CD4-positive, alpha-beta T cell treated with Interleukin-6 for 4 hours (primary cell): ENCODE measurements at regions not wholly inside any gene's neighbourhood (a gene's known extent, or its start where the extent isn't known, plus 50 kb on each side); places are given as distances from the start of the nearest gene placed in this dataset.

ENCODE experiments used
- DNase-seq: peaks from one replicate; pipeline ENCODE4 v3.0.0-alpha.2; 2020; ENCODE audit warnings: mixed read lengths

DNA sequence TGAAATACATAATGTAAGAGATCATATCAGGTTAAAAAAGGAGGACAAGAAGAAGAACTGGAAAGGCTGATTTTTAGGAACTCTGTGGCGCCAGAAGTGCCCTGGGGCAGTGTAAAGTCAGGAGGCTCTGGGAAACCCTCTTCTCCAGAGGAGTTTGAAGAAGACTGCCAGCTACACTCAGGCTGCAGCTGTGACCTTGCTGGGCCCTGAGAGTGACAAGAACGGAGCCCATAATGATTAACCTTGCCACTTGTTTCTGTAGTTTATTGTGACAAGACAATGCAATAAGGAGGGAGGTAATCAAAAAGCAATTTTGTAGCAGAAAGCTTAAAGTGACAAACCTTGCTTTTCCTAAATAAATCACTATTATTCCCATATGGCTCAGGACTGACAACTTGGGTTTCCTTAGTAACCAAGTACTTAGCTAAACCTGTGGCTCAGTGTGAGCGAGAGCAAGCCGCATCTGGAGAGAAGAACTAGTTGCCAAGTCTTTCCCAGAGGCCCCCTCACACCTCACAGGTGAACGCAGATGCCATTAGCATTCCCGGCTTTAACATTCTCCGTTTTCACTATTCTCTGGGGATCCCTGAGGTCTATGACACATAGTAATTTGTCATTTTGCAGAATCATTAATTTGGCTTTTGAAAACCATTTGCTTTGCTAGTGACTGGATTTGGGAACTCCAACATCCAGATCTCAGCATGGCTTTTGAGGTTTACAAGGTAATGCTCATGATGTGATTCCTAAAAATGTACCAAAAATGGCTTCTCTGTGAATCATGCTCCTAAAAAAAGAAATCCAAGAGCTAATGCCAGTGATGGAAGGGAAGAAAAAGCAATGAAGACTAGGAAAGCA lies 115.9 kb downstream of the OMA1 start:
- no peak for DNase-seq

DNA sequence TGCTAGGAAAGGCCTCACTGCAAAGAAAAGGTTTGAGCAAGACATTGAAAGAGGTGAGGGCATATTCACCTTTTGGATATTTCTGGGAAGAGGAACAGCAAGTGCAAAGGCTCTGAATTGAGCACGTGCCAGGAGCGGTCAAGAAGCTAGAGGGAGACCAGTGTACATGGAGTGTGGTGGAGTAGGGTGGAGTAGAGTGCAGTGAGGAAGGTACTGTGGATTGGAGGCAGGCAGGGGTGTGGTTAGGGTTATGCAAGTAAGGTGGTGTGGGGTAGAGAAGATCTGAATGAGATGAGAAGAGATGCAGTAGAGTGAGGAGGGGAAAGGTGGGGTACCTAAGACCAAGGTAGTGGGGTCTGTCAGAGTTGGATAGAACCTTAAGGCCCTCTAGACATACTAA lies 119.6 kb downstream of the OMA1 start:
- DNase-seq, result no peak

DNA sequence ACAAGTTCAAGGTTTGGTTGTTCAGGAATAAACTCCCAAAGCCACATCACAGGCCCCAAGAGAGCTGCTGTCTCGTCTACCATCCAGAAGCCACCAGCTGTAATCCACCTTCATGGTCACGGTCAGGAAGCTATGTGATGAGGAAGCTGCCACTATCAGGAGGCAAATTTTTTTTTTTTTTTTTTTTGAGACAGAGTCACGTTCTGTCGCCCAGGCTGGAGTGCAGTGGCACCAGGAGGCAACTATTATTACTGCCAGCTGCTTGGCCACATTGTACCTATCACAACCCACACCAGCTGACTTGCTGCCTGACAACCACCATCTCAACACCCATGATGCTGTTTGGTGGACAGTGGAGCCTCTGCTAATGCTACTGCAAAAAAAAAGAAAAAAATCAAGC lies 124.1 kb downstream of the OMA1 start:
- DNase-seq, result no peak

DNA sequence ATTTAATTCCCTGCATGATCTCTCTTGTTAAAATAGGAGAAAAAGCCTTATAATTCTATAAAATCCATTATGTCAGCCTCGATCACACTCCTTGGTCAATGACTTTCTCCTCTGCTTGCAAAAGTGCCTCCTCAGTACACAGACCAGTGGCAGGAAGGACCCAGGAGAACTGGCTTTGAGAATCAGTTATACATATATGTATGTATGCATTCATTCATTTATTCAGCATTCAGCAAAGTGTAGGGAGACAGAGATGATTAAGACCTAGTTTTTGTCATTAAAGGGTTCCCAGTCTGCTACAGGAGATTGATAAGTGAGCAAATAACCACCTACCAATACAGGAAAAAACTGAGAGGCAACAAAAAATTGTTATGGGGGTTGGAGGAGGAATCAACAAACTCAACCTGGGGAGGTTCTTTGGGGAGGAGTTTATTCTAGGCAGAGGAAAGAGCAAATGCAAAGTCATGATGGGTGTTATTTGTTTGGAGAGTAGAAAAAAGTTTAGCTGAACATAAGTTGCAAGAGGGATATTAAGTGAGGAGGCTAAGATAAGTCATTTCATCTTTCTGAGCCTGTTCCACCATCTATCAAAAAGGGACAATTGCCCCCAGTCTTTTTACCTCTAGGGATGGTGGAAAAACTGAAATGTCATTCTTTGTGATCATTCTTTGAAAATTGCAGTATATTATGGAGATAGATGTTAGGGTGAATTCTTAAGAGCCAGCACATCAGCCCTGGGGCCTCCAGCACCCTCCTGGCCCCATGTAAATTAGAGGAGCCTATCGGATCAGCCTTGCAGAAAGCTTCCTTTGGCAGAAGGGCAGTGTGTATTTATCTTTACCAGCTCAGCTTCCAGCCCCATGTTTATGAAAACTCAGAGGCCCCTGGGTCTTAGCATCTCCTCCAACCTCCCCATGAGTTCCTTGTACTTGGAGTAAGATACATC lies 128.0 kb downstream of the OMA1 start:
- no peak for DNase-seq

DNA sequence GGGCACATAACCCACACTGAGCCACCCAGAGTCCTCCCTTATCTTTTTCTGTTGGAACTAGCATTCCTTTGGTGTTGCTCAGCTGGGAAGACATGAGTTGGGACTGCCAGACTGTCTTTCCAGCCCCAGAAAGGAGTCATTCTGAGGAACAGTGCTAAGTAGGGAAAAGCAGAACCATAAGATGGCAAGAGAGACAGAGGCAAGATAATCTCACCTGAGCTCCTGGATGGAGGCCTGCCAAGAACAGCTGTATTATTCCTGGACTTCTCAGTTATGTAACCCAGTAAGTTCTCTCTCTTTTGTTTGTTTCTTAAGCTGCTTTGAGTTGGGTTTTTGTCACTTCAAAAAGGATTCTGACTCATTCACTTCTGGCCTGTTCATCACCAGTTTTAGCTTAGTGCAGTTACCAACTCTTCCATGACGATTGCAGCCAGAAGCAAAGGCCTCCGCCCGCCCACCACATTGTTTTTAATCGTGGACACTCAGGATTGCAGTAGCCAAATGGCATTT lies 134.4 kb downstream of the OMA1 start:
- DNase-seq, result no peak

DNA sequence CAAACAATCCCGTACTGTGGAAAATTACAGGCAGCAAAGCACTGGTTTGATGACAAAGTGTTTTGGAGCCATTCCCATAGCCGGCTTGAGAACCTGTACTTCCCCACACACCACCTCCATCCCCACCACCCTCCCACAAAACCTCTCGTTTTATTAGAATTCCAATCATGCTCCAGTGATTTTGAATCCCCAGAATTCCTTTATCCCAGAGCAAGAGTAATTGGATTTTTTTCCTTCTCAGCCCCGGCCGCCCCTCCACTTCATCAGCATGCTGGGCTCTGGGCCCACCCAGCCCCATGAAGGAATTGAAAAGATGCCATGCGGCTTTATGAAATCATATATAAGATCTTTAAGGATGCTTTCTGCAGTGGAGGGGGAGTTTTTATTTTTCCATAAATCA lies 136.6 kb downstream of the OMA1 start:
- no peak for DNase-seq

DNA sequence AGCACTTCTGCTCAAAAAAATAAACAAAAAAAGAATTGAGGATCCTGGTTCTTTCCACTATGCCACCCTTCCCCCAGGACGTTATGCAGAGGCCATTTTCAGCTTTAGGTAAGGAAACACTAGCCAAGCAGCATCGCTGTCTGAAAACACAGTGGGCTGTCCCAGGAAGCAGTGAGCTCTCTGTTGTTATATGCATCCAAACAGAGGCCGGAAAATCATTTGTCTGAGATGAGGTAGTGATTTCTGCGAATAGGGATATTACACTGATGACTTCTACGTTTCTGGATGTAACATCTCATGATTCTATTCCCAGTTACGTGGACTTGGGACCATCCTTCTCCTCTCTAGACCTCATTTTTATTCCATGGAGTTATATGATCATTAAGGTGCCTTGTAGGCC lies 137.2 kb downstream of the OMA1 start:
- no peak for DNase-seq

DNA sequence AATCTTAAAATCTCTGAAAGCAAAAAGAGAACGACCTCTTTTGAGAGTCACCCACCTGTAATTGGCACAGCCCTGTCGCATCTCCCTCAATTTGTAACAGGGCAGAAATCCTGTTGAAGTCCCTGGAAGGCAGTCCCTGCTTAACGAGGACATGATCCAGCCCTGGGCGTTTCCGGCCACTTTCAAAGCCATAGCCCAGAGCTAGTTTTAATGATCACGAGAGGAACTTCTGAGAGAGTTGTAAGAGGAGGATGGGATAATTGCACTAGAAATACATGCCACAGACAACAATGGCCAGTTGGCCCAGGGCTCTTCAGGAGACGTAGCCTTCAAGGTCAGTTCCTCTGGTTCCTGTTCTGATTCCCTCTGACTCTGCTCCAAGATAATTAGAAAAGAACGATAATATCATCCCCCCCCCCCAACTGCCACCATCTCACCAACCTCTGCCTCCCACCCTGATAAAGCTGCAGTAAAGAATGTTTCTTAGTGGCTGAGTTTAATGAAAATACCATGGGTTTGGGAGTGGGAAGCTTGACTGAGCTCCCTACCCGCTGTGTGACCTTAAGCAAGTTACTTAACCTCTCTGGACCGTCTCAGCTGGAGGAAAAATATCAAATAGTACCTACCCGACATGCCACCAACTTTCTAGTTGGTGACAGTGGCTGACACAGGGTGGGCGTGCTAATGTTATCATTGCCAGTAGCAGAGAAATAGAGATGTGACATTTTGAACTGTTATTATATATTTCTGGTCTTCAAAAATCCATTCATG lies 140.0 kb downstream of the OMA1 start:
- no peak for DNase-seq

DNA sequence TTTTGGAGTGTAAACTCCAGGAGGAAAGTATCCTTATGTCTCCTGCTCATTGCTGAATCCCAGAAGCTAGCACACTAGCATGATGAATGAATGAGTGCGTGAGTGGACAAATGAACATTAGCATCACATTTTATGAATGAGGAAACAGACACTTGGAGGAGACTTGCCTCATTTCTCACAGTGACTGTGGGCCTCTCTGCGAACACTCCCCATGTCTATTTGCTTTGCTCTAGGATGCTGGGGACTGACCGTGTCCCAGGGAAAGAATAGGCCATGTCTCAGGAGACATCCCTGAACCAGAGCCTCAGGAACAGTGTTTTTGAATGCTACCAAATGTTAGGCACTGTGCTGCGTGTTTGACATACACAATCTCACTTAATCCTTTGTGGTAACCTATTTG lies 140.9 kb downstream of the OMA1 start:
- no peak for DNase-seq

DNA sequence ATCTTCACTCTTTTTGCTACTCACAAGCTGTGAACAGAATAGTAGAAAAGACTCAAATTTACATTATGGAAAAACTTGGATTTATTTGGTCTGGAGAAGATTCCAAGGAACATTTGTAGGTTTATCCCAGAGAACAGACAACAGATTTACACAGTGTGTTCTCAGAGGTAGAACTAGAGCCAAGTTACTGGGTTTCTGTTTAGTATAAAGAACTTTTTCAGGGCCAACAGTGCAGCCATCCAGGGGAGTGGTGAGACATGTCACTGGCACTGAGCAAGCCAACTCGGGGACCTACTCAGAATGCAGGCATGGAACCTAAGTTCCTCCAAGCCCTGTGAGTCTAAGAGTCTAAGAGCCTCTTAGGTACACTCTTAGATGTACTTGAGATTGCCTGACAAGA lies 142.6 kb downstream of the OMA1 start:
- DNase-seq, result no peak

DNA sequence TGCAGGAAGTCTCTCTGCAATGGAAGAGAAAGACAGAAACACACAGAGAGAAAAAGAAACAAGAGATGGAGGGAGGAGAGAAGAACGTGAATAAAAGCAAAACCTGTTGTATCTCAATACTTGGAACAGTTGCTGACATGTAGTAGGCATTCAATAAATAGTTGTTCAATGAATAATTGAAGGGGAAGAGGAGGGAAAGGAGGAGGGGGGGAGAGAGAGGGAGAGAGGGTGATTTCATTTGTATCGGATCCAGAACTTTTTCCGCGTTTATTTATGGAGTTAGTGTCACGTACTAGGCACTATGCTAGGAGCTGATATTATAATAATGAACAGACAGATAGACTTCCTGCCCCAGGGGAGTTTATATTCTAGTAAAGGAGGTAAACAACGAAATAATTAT lies 144.1 kb downstream of the OMA1 start:
- DNase-seq, result no peak

DNA sequence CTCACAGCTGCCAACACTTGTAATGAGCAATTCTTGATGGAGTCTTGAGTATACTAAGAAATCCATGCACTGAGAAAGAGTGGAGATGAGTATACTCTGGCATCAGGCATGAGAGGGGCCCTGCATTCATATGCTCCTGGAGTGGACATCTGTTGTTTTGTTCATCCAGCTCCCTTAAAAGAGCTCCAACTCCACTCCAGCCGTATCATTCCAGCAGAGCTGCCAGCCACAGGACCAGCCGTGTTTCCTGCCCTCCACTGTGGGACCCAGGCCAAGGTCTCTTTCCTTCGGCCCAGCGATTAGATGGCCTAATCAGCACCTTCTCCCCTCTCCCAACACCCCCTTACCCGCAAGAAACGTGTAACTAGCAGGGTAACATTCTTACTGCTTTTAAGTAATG lies 144.5 kb downstream of the OMA1 start:
- no peak for DNase-seq

DNA sequence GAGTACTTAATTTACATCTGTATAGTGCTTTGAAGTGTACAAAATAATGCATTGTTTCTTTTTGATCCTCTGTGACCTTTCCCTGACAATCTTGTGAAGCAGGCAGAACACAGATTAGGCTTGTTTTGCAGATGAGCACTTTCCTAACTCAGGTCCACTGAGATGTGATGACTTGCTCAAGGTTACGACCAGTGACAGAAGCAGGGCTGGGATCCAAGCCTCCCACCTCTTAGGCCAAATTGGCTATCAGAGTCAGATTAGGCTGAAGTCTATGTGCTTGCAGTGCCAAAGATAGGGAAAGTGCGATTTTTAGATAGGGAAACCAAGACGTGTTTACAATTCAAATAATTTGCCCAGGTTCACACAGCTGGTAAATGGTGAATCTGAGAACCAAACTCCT lies 147.3 kb downstream of the OMA1 start:
- DNase-seq, result no peak

DNA sequence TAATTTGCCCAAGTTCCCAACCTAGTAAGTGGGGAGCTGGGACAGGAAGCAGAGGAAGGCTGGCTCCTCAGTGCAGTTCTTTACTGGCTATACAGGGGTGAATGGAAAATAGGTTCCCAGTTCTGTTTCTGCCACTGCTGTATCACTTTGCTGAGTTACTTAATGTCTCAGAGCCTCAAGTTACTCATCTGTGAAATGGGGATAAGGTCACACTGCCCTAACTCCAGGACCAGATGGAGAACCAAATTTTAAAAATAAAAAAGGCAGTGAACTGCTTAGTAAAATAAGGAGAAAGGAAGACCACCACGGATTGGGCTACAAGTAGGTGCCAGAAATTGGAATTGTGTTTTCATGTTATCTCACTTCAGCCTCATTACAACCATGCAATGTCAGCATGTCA lies 147.8 kb downstream of the OMA1 start:
- no peak for DNase-seq

DNA sequence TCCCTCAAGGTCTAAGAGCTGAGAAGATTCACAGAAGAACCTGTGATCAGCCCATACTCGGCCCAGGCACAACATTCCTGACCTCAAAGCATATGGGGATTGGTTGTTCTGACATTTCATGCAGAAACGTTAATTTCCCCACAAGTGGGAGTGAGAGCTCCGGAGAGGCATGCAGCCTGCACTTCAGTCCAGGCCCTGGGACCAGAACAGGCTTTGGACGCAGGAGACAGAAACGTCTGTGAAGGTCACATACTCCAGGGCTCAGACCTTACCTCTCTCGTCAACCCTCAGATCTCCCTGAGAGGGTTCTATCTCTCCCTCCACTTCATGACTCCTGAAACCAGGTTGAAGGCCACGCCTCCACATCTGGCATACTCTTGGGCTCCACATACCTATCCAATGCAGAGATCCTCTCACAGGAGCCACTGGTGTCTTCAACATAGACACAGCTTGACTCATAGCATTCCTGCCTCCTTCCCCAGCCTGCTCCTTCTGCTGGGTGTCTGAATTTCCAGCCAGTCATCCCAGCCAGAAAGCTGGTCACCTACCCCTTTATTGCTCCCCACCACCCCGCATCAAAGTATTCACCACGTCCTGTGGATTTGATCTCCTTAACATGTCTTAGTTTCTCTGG lies 149.2 kb downstream of the OMA1 start:
- DNase-seq, result no peak

DNA sequence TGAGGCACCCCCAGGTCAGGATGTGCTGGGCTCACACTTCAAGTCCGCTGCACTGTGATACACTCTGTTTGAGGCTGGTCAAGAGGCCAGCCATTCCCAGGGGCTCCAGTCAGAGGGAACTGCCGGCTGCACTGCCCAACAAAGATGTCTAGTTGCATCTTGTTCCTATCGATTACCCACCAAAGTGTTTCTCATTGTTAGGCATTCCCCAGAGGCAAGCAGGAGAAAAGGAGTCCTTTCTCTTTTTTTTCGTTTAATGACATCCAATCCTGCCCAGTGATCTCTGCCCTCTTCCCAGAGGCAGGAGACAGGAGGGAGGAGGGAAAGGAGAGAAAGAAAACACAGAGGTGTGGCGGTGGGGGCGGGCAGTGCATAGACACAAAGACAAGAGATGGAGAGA lies 150.4 kb downstream of the OMA1 start:
- no peak for DNase-seq

DNA sequence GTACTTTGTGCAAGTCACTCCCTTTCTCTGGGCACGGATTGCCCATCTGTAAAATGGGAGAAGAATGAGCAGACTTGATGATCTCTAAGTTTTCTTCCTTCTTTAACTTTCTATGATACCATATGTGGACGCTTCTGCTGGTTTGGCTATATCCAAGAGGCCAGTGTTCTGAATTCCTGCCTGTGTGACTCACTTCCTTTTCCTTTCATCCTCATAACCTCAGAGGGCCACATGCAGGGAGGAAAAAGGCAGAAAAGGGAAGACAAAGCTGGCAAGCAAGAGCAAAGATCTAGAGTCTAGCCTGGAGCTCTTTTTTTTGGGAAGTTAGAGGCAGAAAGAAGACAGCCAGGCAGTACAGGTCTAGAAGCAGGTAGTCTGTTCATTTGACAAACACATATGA lies 151.2 kb downstream of the OMA1 start:
- DNase-seq, result no peak

DNA sequence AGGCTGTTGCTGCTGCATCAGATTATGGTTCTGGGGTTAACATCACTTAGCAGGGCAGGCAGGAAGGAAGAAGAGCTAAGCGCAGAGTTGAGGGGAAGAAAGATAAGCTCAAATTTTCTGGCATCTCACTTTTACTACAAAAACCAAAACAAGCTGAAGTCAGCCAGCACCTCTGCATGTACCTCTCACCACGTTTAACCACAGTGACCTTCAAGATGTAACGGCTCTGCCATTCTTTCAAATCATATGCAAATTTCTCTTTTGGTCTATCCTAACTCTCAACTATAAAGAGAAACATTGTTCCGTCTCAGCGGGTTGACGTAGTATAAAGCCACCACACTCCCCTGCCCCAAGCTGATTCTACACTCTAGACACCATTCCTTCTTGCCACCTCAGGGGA lies 154.4 kb downstream of the OMA1 start:
- no peak for DNase-seq

DNA sequence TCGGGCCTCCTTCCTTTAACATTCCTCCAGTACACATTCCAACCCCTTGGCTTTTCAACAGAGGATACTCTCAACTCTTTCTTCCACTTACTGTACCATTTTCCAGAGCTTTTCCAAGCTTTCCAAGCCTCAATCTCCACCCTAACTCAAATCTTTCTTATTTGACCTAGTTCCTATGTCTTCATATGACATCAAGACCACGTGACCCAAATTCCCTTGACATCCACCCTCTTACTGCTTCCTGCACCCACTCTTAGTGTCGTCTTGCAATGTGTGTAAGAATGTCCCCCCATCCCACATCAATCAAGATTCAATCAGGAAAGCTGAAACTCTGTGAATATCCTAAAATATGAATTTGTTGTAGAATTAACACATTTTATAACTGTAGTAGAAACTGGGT lies 155.0 kb downstream of the OMA1 start:
- no peak for DNase-seq

DNA sequence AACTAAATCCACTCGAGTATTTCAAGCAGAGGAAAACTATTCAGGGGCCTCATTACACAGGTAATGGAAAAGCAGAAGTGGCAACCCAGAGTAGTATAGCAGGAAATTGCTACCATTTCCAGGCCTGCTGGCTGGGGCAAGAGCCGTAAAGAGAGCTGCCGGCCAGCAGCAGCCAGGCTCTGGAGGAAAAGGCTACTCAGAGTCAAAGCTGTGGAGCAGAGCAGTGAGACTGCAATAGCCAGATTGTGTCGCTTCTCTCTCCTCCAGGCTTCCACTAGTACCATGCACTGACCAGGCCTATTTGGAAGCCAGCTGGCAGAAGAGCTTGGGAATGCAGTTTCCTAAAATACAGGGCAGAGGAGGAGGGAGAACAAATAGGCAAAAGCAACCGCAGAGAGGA lies 155.5 kb downstream of the OMA1 start:
- no peak for DNase-seq

DNA sequence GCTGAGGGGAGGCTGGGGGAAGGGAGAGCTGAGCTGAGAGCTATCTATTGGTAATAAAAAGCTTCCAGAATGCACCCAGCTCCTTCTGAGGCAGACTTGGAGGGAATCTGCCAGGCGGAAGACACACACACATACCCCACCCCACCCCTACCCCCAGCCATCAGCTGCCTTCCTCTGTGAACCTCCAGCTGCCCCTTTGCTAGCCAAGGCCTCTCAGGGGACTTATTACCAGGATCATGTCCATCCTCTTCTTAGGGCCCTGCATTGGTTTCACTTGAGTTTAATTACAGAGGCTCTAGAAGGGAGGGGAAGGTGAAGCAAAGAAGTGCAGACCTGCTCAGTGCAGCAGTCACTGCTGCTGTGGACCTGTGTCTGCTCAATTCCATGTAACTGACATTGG lies 156.4 kb downstream of the OMA1 start:
- no peak for DNase-seq

DNA sequence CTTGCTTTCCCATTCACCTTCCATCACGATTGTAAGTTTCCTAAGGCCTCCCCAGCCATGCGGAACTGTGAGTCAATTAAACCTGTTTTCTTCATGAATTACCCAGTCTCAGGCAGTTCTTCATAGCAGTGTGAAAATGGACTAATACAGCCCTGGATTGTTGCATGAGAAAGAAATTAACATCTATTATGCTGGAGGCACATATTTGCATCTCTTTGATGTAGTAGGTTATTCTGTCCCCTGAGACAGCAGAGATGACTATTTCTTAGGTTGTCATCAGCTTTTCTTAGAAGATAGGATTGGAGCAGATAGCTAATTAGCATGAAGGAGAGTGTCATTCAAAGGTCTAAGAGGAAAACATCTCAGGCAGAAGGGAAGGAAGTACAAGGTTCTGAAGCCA lies 166.2 kb downstream of the OMA1 start:
- DNase-seq, result no peak

DNA sequence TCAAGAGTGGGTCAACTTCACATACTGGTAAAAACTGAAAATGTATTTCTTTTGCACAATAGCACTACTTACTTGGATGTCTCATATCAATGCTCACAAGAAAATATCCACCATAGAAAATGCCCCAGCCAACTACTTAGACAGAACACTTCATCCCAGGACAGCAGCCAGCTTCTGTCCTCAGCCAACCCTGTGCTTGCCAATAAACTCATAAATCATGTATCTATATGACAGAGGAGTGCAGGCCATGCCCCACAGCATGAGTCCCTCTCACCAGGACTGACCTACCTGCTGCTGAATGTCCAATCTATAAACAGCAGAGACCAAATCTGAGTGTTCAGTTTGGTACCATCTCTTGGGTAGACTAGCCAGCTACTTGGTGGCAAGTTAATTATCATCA lies 179.3 kb downstream of the OMA1 start:
- DNase-seq, result no peak
